NT2/D1 (cell line): ENCODE measurements at regions not wholly inside any gene's neighbourhood (a gene's known extent, or its start where the extent isn't known, plus 50 kb on each side); places are given as distances from the start of the nearest gene placed in this dataset.

Experiments used
- DNase-seq: peaks from one replicate; pipeline ENCODE4 v3.0.0-alpha.2; 2011; ENCODE audit warnings: low read depth, low spot score
- H3K27me3 ChIP-seq: 2 replicates; pipeline ENCODE4 v1.6.0; 2011; ENCODE audit warnings: mild to moderate bottlenecking; ENCODE audit not compliant: insufficient read length, insufficient read depth
- H3K36me3 ChIP-seq: 2 replicates; pipeline ENCODE4 v1.6.1; 2011; ENCODE audit warnings: mild to moderate bottlenecking, low read length, mixed read lengths; ENCODE audit not compliant: insufficient read depth, insufficient read length
- H3K4me1 ChIP-seq: 2 replicates; pipeline ENCODE4 v1.5.1; 2011; ENCODE audit not compliant: insufficient read depth, insufficient read length
- H3K4me3 ChIP-seq: 2 replicates; pipeline ENCODE4 v1.5.1; 2011; ENCODE audit warnings: low read depth; ENCODE audit not compliant: insufficient read length
- H3K9ac ChIP-seq: 2 replicates; pipeline ENCODE4 v1.6.0; 2011; ENCODE audit warnings: low read depth; ENCODE audit not compliant: insufficient read length
- H3K9me3 ChIP-seq: 2 replicates; pipeline ENCODE4 v1.5.1; 2011; ENCODE audit warnings: mild to moderate bottlenecking, low read length; ENCODE audit not compliant: insufficient read depth
- SUZ12 ChIP-seq: IDR thresholded peaks from 2 replicates; pipeline ENCODE4 v1.6.1; 2011; ENCODE audit not compliant: insufficient read length, insufficient read depth; ENCODE audit errors: extremely low read depth
- YY1 ChIP-seq: IDR thresholded peaks from 2 replicates; pipeline ENCODE4 v1.6.1; 2011; ENCODE audit not compliant: insufficient read length, insufficient read depth
- ZNF274 ChIP-seq: IDR thresholded peaks from 2 replicates; pipeline ENCODE4 v1.6.1; 2011; ENCODE audit warnings: mild to moderate bottlenecking, low read depth, low read length

GRCh38 chr12:30063435-30063945 lies 279.7 kb upstream of the TMTC1 start:
- Histone ChIP-seq H3K36me3 (no peaks in the 10 kb centered on the region), H3K9ac (no peak overlapping the region), H3K27me3 (no peaks in the 10 kb centered on the region), H3K4me3 (no peak overlapping the region), H3K9me3 (peaks cover 19% of the 10 kb centered on the region), H3K4me1 (no peaks in the 10 kb centered on the region)
- TF ChIP-seq ZNF274 (no peak), YY1 (no peak), SUZ12 (no peak)
- DNase-seq: no peak

GRCh38 chr12:30048371-30048770 lies 264.6 kb upstream of the TMTC1 start:
- Histone ChIP-seq H3K4me3 (no peak overlapping the region), H3K9ac (no peak overlapping the region), H3K27me3 (no peaks in the 10 kb centered on the region), H3K9me3 (0 out of 2 replicates have a peak, but pooled peaks cover 3% of the 10 kb centered on the region), H3K36me3 (no peaks in the 10 kb centered on the region), H3K4me1 (no peaks in the 10 kb centered on the region)
- no peak for TF ChIP-seq SUZ12
- TF ChIP-seq YY1: no peak
- no peak for TF ChIP-seq ZNF274
- DNase-seq: no peak

GRCh38 chr12:30047516-30048254 lies 263.9 kb upstream of the TMTC1 start:
- Histone ChIP-seq H3K9me3 (0 out of 2 replicates have a peak, but pooled peaks cover 3% of the 10 kb centered on the region), H3K9ac (no peak overlapping the region), H3K4me1 (no peaks in the 10 kb centered on the region), H3K36me3 (no peaks in the 10 kb centered on the region), H3K27me3 (no peaks in the 10 kb centered on the region), H3K4me3 (no peak overlapping the region)
- TF ChIP-seq YY1 (no peak), SUZ12 (no peak), ZNF274 (no peak)
- DNase-seq: peak; percentile 43

GRCh38 chr12:30046376-30046775 lies 262.6 kb upstream of the TMTC1 start:
- H3K9ac ChIP-seq: no peak overlapping the region
- no peaks in the 10 kb centered on the region for H3K4me1 ChIP-seq
- H3K27me3 ChIP-seq: no peaks in the 10 kb centered on the region
- no peaks in the 10 kb centered on the region for H3K36me3 ChIP-seq
- TF ChIP-seq SUZ12: no peak
- no peak for TF ChIP-seq YY1
- TF ChIP-seq ZNF274: no peak
- no peak for DNase-seq
- H3K9me3 ChIP-seq: 0 out of 2 replicates have a peak, but pooled peaks cover 3% of the 10 kb centered on the region
- H3K4me3 ChIP-seq: no peak overlapping the region

- H3K27me3 ChIP-seq: no peaks in the 10 kb centered on the region
- H3K9me3 ChIP-seq: 0 out of 2 replicates have a peak, but pooled peaks cover 3% of the 10 kb centered on the region
- H3K9ac ChIP-seq: no peak overlapping the region
- TF ChIP-seq ZNF274 (no peak), SUZ12 (no peak), YY1 (no peak)
- no peaks in the 10 kb centered on the region for H3K4me1 ChIP-seq
- H3K36me3 ChIP-seq: no peaks in the 10 kb centered on the region
- H3K4me3 ChIP-seq: no peak overlapping the region
- no peak for DNase-seq
Observed at GRCh38 chr12:30045171-30045570, 261.4 kb upstream of the TMTC1 start.

GRCh38 chr12:30044206-30044605 lies 260.5 kb upstream of the TMTC1 start:
- no peak for TF ChIP-seq ZNF274
- TF ChIP-seq SUZ12: no peak
- no peak for TF ChIP-seq YY1

GRCh38 chr12:30043151-30043847 lies 259.6 kb upstream of the TMTC1 start:
- H3K9me3 ChIP-seq: 0 out of 2 replicates have a peak, but pooled peaks cover 3% of the 10 kb centered on the region
- DNase-seq: no peak
- TF ChIP-seq ZNF274 (no peak), SUZ12 (no peak)
- no peak overlapping the region for H3K4me3 ChIP-seq
- H3K27me3 ChIP-seq: no peaks in the 10 kb centered on the region
- no peaks in the 10 kb centered on the region for H3K4me1 ChIP-seq
- H3K36me3 ChIP-seq: no peaks in the 10 kb centered on the region
- H3K9ac ChIP-seq: no peak overlapping the region

More at GRCh38 chr12:30044206-30044605, 260.5 kb upstream of the TMTC1 start:
- no peak overlapping the region for H3K4me3 ChIP-seq
- no peak for DNase-seq
- no peaks in the 10 kb centered on the region for H3K27me3 ChIP-seq
- H3K9ac ChIP-seq: no peak overlapping the region
- H3K4me1 ChIP-seq: no peaks in the 10 kb centered on the region
- H3K36me3 ChIP-seq: no peaks in the 10 kb centered on the region
- 0 out of 2 replicates have a peak, but pooled peaks cover 3% of the 10 kb centered on the region for H3K9me3 ChIP-seq
